ENCODE measurements at regions not wholly inside any gene's neighbourhood (a gene's known extent, or its start where the extent isn't known, plus 50 kb on each side); places are given as distances from the start of the nearest gene placed in this dataset.

DNA sequence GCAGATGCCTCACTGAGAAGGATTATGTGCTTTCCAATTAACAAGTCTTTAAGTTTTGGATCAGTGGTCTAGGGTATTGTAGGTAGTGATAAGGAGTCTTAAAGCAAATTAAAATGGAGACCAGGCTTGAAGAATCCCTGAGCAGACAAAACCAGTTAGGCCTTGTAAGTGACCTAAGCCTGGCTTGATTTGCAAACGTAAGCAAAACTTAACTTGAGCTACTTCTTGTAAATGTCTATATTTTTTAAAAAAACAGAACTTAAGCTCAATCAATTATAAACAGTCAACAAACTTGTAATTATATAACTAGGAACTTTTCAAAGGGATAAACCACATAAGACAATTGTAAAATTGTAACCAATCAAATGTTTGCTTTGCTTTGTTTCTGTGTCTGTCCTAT is 72.7 kb upstream of the NALF2 start:
- in situ Hi-C loops (cut with MboI) (no loop called here), intact Hi-C loops (cut with micrococcal nuclease; ENCODE audit: unreplicated experiment) (no loop called here)
- no peak overlapping the region for H2AFZ ChIP-seq (ENCODE audit: control insufficient read depth, low read depth, low read length)
- H3K36me3 ChIP-seq (ENCODE audit: control insufficient read depth in 2 of 2, insufficient read depth in 2 of 2, low read length in 1 of 2) = no peaks in the 10 kb centered on the region
- H3K4me1 ChIP-seq (ENCODE audit: control insufficient read depth, insufficient read depth, low read length) = no peaks in the 10 kb centered on the region
- TF ChIP-seq DPF2 (IDR thresholded peaks at IDR 0.05) (no peak), POLR2A (IDR thresholded peaks at IDR 0.05; ENCODE audit: low read depth, low read length) (no peak), STAT1 (conservative IDR thresholded peaks at IDR 0.05) (no peak), IRF4 (IDR thresholded peaks at IDR 0.05; ENCODE audit: low read depth, low read length) (no peak), MEF2B (IDR thresholded peaks at IDR 0.05; ENCODE audit: partially characterized antibody, poor library complexity, severe bottlenecking) (no peak)
- CTCF ChIA-PET = interaction anchor here (1.0 kb wide), 1 partner anchor 598 kb away, joined by 3 read pairs; no protein-coding TSS in a partner anchor
- POLR2A ChIA-PET = no interaction called here
- no TSS peak for BruUV-seq (replicated peaks)
- DNase-seq (ENCODE audit: low read depth, low spot score) (no peak), FAIRE-seq (no peak), ATAC-seq (no peak)
- RAD21 ChIA-PET (ENCODE audit: unreplicated experiment) = no interaction called here
- no peak overlapping the region for H3K4me2 ChIP-seq (ENCODE audit: control insufficient read depth, insufficient read depth)
- H4K20me1 ChIP-seq (ENCODE audit: control insufficient read depth, insufficient read depth) = no peaks in the 10 kb centered on the region
- H3K9me3 ChIP-seq (replicated peaks; ENCODE audit: control insufficient read depth, insufficient read depth, low read length) = no peaks in the 10 kb centered on the region
- SMC1A ChIA-PET (ENCODE audit: uncharacterized antibody, unreplicated experiment) = no interaction called here
- H3K27ac ChIP-seq (ENCODE audit: control insufficient read depth, insufficient read depth) = no peak overlapping the region
- H3K9ac ChIP-seq (ENCODE audit: control insufficient read depth, insufficient read depth, low read length) = no peak overlapping the region
- 5% methylated on average over 1 of the region's 1 CpG for WGBS (ENCODE audit: insufficient coverage, insufficient replicate concordance, low lambda C conversion rate, missing lambda C conversion rate)
- H3K4me3 ChIP-seq = no peak overlapping the region
- no peaks in the 10 kb centered on the region for H3K27me3 ChIP-seq (replicated peaks in 1 of 2; ENCODE audit: control insufficient read depth in 2 of 2, insufficient read depth in 2 of 2, low read length in 1 of 2)
- no peaks in the 10 kb centered on the region for H3K79me2 ChIP-seq (ENCODE audit: control insufficient read depth, insufficient read depth, low read length)

DNA sequence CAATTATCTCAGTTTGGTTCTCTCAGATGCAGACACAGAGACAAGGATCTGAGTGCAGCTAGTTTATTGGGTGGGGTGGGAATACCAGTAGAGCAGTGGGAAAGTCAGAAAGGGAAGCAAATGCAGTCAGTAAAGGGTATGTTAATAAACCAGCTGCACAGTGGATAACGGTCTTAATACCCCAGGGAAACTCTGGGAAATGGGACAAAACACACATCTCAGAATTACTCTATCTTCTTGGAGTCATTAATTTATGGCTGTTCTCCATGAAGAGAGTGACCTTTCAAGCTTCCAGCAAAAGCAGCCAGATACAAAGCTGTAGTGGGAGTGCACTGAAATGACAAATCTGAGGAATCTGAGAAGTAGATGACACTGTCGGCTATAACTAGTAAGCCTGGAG is 73.3 kb upstream of the NALF2 start:
- no peak for ATAC-seq
- TF ChIP-seq NR2F1 (conservative IDR thresholded peaks at IDR 0.05) (no peak), SUPT20H (IDR thresholded peaks at IDR 0.05; ENCODE audit: borderline replicate concordance, control insufficient read depth, low read depth, low read length) (no peak), TAF1 (IDR thresholded peaks at IDR 0.05; ENCODE audit: borderline replicate concordance, low read depth, low read length) (no peak), IKZF1 (conservative IDR thresholded peaks at IDR 0.05) (no peak), POLR2AphosphoS5 (IDR thresholded peaks at IDR 0.05; ENCODE audit: low read length) (no peak)
- TF ChIP-seq, protein P1, sequence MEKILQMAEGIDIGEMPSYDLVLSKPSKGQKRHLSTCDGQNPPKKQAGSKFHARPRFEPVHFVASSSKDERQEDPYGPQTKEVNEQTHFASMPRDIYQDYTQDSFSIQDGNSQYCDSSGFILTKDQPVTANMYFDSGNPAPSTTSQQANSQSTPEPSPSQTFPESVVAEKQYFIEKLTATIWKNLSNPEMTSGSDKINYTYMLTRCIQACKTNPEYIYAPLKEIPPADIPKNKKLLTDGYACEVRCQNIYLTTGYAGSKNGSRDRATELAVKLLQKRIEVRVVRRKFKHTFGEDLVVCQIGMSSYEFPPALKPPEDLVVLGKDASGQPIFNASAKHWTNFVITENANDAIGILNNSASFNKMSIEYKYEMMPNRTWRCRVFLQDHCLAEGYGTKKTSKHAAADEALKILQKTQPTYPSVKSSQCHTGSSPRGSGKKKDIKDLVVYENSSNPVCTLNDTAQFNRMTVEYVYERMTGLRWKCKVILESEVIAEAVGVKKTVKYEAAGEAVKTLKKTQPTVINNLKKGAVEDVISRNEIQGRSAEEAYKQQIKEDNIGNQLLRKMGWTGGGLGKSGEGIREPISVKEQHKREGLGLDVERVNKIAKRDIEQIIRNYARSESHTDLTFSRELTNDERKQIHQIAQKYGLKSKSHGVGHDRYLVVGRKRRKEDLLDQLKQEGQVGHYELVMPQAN (conservative IDR thresholded peaks at IDR 0.05) = no peak
- TF ChIP-seq, protein P2, sequence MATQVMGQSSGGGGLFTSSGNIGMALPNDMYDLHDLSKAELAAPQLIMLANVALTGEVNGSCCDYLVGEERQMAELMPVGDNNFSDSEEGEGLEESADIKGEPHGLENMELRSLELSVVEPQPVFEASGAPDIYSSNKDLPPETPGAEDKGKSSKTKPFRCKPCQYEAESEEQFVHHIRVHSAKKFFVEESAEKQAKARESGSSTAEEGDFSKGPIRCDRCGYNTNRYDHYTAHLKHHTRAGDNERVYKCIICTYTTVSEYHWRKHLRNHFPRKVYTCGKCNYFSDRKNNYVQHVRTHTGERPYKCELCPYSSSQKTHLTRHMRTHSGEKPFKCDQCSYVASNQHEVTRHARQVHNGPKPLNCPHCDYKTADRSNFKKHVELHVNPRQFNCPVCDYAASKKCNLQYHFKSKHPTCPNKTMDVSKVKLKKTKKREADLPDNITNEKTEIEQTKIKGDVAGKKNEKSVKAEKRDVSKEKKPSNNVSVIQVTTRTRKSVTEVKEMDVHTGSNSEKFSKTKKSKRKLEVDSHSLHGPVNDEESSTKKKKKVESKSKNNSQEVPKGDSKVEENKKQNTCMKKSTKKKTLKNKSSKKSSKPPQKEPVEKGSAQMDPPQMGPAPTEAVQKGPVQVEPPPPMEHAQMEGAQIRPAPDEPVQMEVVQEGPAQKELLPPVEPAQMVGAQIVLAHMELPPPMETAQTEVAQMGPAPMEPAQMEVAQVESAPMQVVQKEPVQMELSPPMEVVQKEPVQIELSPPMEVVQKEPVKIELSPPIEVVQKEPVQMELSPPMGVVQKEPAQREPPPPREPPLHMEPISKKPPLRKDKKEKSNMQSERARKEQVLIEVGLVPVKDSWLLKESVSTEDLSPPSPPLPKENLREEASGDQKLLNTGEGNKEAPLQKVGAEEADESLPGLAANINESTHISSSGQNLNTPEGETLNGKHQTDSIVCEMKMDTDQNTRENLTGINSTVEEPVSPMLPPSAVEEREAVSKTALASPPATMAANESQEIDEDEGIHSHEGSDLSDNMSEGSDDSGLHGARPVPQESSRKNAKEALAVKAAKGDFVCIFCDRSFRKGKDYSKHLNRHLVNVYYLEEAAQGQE (IDR thresholded peaks at IDR 0.05; ENCODE audit: low read depth, low read length) = no peak
- TF ChIP-seq, protein P3, sequence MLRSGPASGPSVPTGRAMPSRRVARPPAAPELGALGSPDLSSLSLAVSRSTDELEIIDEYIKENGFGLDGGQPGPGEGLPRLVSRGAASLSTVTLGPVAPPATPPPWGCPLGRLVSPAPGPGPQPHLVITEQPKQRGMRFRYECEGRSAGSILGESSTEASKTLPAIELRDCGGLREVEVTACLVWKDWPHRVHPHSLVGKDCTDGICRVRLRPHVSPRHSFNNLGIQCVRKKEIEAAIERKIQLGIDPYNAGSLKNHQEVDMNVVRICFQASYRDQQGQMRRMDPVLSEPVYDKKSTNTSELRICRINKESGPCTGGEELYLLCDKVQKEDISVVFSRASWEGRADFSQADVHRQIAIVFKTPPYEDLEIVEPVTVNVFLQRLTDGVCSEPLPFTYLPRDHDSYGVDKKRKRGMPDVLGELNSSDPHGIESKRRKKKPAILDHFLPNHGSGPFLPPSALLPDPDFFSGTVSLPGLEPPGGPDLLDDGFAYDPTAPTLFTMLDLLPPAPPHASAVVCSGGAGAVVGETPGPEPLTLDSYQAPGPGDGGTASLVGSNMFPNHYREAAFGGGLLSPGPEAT (IDR thresholded peaks at IDR 0.05; ENCODE audit: low read depth) = no peak
- Histone ChIP-seq H3K36me3 (ENCODE audit: control insufficient read depth in 2 of 2, insufficient read depth in 2 of 2, low read length in 1 of 2) (no peaks in the 10 kb centered on the region), H3K27ac (ENCODE audit: control insufficient read depth, insufficient read depth) (no peak overlapping the region), H3K4me2 (ENCODE audit: control insufficient read depth, insufficient read depth) (no peak overlapping the region), H3K4me1 (ENCODE audit: control insufficient read depth, insufficient read depth, low read length) (no peaks in the 10 kb centered on the region), H3K27me3 (replicated peaks in 1 of 2; ENCODE audit: control insufficient read depth in 2 of 2, insufficient read depth in 2 of 2, low read length in 1 of 2) (no peaks in the 10 kb centered on the region), H3K4me3 (no peak overlapping the region), H4K20me1 (ENCODE audit: control insufficient read depth, insufficient read depth) (no peaks in the 10 kb centered on the region), H2AFZ (ENCODE audit: control insufficient read depth, low read depth, low read length) (no peak overlapping the region), H3K9me3 (replicated peaks; ENCODE audit: control insufficient read depth, insufficient read depth, low read length) (no peaks in the 10 kb centered on the region), H3K9ac (ENCODE audit: control insufficient read depth, insufficient read depth, low read length) (no peak overlapping the region), H3K79me2 (ENCODE audit: control insufficient read depth, insufficient read depth, low read length) (no peaks in the 10 kb centered on the region)
- BruUV-seq (replicated peaks) = no TSS peak
- CTCF ChIA-PET = interaction anchor here (1.0 kb wide), 1 partner anchor 599 kb away, joined by 3 read pairs; no protein-coding TSS in a partner anchor
- WGBS (ENCODE audit: insufficient coverage, insufficient replicate concordance, low lambda C conversion rate, missing lambda C conversion rate) = 35% methylated on average over 2 of the region's 2 CpGs
- DNase-seq (ENCODE audit: low read depth, low spot score) = no peak
- POLR2A ChIA-PET = no interaction called here
- RAD21 ChIA-PET (ENCODE audit: unreplicated experiment) = no interaction called here
- in situ Hi-C loops (cut with MboI) (no loop called here), intact Hi-C loops (cut with micrococcal nuclease; ENCODE audit: unreplicated experiment) (no loop called here)
- SMC1A ChIA-PET (ENCODE audit: uncharacterized antibody, unreplicated experiment) = no interaction called here
- FAIRE-seq = no peak
